RWPE2 (cell line): ENCODE measurements at regions not wholly inside any gene's neighbourhood (a gene's known extent, or its start where the extent isn't known, plus 50 kb on each side); places are given as distances from the start of the nearest gene placed in this dataset.
"Not testable (repeated sequence)": the region's sequence is repeated elsewhere in the genome, so short reads cannot be mapped to it uniquely, and the experiment has no call there.

Experiments
- ATAC-seq: fragments of 200-7000 bp; cut with Tn5 transposase; 3 replicates; pipeline ENCODE4 v1.9.1; 2021; ENCODE audit warnings: low read depth
- DNase-seq: peaks from one replicate; pipeline ENCODE4 v3.0.0-alpha.2; 2020; ENCODE audit warnings: low spot score
- H3K27ac ChIP-seq: fragments of 450-650 bp; 2 replicates; pipeline ENCODE4 v1.5.1; 2017; ENCODE audit warnings: mild to moderate bottlenecking; ENCODE audit not compliant: poor library complexity, severe bottlenecking
- H3K27me3 ChIP-seq: fragments of 250-450 bp; sonication (Bioruptor Pico); 2 replicates; pipeline ENCODE4 v1.5.1; 2021; ENCODE audit warnings: mild to moderate bottlenecking, moderate library complexity; ENCODE audit not compliant: insufficient read depth, poor library complexity, severe bottlenecking
- H3K36me3 ChIP-seq: fragments of 250-450 bp; sonication (Bioruptor Pico); 2 replicates; pipeline ENCODE4 v1.5.1; 2020; ENCODE audit warnings: low read depth, mild to moderate bottlenecking, moderate library complexity
- H3K4me1 ChIP-seq: fragments of 250-450 bp; sonication (Bioruptor Pico); 2 replicates; pipeline ENCODE4 v1.5.1; 2021; ENCODE audit warnings: mild to moderate bottlenecking, moderate library complexity; ENCODE audit not compliant: insufficient read depth, poor library complexity, severe bottlenecking
- H3K4me3 ChIP-seq: fragments of 250-450 bp; sonication (Bioruptor Pico); 2 replicates; pipeline ENCODE4 v1.5.1; 2021; ENCODE audit warnings: mild to moderate bottlenecking, moderate library complexity; ENCODE audit not compliant: severe bottlenecking
- H3K9me3 ChIP-seq: fragments of 250-450 bp; sonication (Bioruptor Pico); 2 replicates; pipeline ENCODE4 v1.5.1; 2021; ENCODE audit warnings: mild to moderate bottlenecking, moderate library complexity; ENCODE audit not compliant: severe bottlenecking
- CTCF ChIP-seq: fragments of 450-650 bp; IDR thresholded peaks from one replicate; pipeline ENCODE4 v1.5.1; 2017; ENCODE audit warnings: mild to moderate bottlenecking, moderate library complexity; ENCODE audit not compliant: poor library complexity, severe bottlenecking

- H3K27ac ChIP-seq, result no peak overlapping the region
These were observed 84.5 kb upstream of the AMN1 start for GRCh38 chr12:31813305-31813704.

GRCh38 chr12:31807773-31808097 is 78.9 kb upstream of the AMN1 start:
- Histone ChIP-seq H3K27ac (no peak overlapping the region), H3K4me1 (no peaks in the 10 kb centered on the region), H3K4me3 (no peak overlapping the region), H3K36me3 (no peaks in the 10 kb centered on the region), H3K27me3 (no peaks in the 10 kb centered on the region), H3K9me3 (no peaks in the 10 kb centered on the region)
- DNase-seq (no peak), ATAC-seq (no peak)
- no peak for TF ChIP-seq CTCF

More at GRCh38 chr12:31813305-31813704, 84.5 kb upstream of the AMN1 start:
- TF ChIP-seq CTCF, result no peak
- Histone ChIP-seq H3K36me3 (no peaks in the 10 kb centered on the region), H3K27me3 (no peaks in the 10 kb centered on the region), H3K9me3 (no peaks in the 10 kb centered on the region), H3K4me1 (no peaks in the 10 kb centered on the region), H3K4me3 (no peak overlapping the region)
- DNase-seq (no peak), ATAC-seq (no peak)

GRCh38 chr12:31807081-31807772 is 78.4 kb upstream of the AMN1 start:
- H3K27me3 ChIP-seq, H3K27ac ChIP-seq, H3K4me3 ChIP-seq, H3K4me1 ChIP-seq, DNase-seq, H3K9me3 ChIP-seq, ATAC-seq, H3K36me3 ChIP-seq: not testable (repeated sequence)

- not testable (repeated sequence) for H3K9me3 ChIP-seq, H3K27me3 ChIP-seq, H3K27ac ChIP-seq, DNase-seq, ATAC-seq, H3K4me1 ChIP-seq, H3K4me3 ChIP-seq, H3K36me3 ChIP-seq
These were observed 76.9 kb upstream of the AMN1 start for GRCh38 chr12:31805681-31806080.

GRCh38 chr12:31804707-31805106 is 75.9 kb upstream of the AMN1 start:
- not testable (repeated sequence) for H3K9me3 ChIP-seq, H3K27ac ChIP-seq, H3K4me3 ChIP-seq, ATAC-seq, DNase-seq, H3K36me3 ChIP-seq, H3K27me3 ChIP-seq, H3K4me1 ChIP-seq

GRCh38 chr12:31804185-31804504 is 75.3 kb upstream of the AMN1 start:
- H3K4me3 ChIP-seq, result no peak overlapping the region
- no peak for ATAC-seq
- no peaks in the 10 kb centered on the region for H3K36me3 ChIP-seq

More at GRCh38 chr12:31804185-31804504, 75.3 kb upstream of the AMN1 start:
- TF ChIP-seq CTCF, result no peak
- Histone ChIP-seq H3K27ac (no peak overlapping the region), H3K9me3 (no peaks in the 10 kb centered on the region), H3K4me1 (no peaks in the 10 kb centered on the region), H3K27me3 (no peaks in the 10 kb centered on the region)
- DNase-seq, result no peak
